HG03432 (cell line): ENCODE measurements at regions not wholly inside any gene's neighbourhood (a gene's known extent, or its start where the extent isn't known, plus 50 kb on each side); places are given as distances from the start of the nearest gene placed in this dataset.
"Not testable (repeated sequence)": the region's sequence is repeated elsewhere in the genome, so short reads cannot be mapped to it uniquely, and the experiment has no call there.

Experiments
- ATAC-seq: cut with Tn5 transposase; IDR thresholded peaks from one replicate; pipeline ENCODE4 v1.9.1; 2021; ENCODE audit warnings: mild to moderate bottlenecking, moderate library complexity; ENCODE audit not compliant: unreplicated experiment

DNA sequence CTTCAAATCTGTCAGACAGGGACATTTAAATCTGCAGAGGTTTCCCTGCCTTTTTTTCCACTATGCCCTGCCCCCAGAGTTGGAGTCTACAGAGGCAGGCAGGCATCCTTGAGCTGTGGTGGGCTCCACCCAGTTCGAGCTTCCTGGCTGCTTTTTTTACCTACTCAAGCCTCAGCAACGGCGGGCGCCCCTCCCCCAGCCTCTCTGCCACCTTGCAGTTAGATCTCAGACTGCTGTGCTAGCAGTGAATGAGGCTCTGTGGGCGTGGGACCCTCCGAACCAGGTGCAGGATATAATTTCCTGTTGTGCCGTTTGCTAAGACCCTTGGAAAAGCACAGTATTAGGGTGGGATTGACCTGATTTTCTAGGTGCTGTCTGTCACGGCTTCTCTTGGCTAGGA, 765.2 kb upstream of the NOVA1 start:
- not testable (repeated sequence) for ATAC-seq

DNA sequence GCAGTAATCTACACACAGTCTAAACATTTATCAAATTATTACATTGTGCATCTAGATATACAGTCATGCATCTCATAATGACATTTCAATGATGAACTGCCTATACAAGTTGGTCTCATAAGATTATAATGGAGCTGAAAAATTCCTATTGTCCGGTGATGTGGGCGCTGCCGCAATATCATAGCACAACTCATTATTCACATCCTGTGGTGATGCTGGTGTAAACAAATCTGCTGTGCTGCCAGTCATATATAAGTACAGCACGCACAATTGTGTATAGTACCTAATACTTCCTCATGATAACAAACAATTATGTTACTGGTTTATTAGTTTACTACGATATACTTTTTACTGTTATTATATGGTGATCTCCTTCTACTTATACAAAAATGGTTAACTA, 768.8 kb upstream of the NOVA1 start:
- no peak for ATAC-seq

DNA sequence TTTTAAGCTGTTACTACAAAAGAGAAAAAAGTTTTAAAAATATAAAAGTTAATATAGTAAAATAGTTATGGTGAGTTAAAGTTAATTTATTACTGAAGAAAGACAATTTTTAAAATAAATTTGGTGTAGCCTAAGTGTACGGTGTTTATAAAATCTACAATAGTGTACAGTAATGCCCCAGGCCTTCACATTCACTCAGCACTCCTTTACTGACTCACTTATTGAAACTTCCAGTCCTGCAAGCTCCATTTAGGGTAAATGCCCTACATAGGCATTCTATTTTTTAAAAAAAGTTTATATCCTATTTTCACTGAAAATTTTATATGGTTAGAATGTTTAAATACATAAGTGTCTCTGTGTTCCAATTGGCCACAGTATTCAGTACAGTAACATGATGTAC, 769.5 kb upstream of the NOVA1 start:
- ATAC-seq, result no peak

DNA sequence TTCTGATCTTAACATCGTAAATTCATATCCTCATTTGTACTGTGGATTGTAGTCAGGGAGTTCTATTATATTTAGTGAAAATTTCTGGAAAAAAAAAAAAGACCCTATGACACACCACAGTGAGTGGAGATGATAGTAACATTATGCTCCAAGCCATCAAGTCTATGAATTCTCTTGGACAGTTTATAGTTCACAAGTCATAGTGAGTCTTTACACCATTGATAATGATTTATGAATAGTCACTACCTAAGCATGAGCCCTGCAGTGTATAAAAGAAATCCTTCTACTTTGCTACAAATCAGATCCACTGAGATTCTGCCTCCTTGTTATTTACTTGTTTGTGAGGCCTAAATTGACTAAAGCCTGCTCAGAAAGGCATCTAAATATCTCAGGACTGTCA, 772.2 kb upstream of the NOVA1 start:
- no peak for ATAC-seq

DNA sequence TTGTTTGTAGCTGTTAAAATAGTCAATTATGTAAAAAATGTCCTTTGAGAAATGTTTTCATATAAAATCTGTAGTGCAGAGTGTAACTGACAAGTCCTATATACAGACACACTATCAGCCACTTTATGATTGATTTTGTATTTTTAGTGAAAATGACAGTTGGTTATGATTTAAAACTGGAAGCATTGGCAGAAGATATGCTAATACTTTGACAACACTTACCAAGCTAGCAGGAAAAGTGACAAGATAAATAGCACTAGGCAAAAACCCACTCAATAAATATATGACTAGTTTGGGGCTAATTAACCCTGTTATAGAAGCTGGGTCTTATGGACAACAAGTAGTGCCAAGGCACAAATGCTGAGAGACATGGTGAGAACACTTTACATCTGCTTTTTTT, 772.9 kb upstream of the NOVA1 start:
- no peak for ATAC-seq

DNA sequence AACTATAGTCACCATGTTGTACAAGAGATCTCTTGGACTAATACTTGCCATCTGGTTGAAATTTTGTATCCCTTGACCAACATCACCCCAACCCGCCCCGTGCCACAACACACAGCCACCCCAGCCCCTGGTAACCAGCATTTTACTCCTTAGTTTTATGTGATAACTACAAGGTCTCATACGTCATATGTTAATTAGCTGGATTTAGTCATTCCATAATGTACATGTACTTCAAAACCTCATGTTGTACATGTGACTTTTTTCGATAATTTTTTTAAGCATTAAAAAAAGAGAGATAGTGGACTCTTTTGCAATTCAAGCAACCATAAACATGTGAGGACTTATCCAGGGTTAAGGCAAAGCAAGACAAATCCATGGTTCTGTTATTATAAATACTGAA, 773.4 kb upstream of the NOVA1 start:
- no peak for ATAC-seq

DNA sequence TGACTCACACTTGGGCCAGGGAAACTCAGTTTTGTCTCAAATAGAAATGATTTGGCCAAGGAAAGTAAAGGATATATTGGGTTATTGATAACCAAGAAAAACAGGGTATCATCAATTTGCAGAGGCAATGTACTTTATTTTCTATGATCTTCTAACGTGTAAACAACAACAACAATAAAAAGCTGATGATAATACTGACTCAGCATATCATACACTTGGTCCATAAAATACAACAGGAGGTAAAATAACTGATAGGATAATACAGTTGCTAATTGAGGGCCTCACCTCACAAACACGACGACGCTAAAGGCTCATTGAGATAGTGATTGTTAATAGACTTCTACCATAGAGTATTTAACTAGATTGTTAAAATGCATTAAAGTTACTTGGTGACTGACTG, 774.0 kb upstream of the NOVA1 start:
- no peak for ATAC-seq

DNA sequence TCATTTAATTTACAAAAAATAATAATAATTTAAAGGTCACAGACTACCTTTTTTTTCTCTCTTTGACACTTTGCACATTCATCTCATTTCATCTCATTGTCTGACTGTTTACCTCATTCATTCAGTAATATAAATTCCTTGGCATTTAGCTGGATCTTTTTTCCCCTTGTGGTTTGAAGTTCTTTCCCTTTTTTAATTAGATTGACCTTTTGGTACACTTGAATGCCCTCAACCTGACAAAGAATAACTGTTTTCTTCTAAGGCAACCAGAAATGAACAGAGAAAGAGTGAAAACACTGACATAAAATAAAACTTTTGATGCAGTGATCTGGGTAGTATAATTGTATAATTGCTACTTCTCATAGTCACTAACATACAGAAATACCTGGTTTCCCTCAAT, 774.9 kb upstream of the NOVA1 start:
- ATAC-seq, result no peak

DNA sequence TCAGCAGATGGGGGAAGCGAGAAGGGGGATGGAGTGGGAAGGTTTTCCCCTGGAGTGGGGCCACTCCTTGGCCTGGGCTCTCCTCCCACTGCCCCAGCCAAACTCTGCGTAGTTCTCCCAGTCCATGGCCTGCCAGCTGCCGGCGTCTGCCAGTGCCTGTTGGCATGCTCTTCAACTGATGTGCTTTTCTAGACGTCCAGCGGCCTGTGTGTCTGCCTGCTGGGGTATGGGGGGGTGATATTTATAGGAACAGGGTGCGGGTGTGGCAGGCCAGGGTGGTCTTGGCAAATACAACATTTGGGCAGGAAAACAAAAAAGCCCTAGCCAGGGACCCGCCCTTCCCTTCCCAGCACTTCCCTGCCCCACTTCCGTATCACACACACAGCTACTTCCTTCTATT, 786.3 kb upstream of the NOVA1 start:
- no peak for ATAC-seq

DNA sequence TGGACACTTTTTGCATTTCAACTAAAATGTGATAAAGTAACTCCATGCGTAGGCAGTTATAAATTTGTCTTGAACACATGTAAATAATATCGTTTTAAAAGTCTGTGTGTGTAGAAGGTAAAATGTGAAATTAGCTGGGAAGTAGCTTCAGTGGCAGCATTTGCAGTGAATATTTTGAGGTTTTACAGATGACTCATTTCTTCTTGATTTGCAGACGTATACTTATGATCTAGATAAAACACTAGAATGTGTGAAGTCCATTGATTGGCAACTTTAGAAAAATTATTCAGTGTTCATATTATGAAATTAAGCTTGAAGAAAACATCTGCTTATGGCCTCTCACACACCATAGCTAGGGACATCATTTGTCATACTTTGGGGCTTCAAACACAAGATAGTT, 788.6 kb upstream of the NOVA1 start:
- ATAC-seq, result no peak

DNA sequence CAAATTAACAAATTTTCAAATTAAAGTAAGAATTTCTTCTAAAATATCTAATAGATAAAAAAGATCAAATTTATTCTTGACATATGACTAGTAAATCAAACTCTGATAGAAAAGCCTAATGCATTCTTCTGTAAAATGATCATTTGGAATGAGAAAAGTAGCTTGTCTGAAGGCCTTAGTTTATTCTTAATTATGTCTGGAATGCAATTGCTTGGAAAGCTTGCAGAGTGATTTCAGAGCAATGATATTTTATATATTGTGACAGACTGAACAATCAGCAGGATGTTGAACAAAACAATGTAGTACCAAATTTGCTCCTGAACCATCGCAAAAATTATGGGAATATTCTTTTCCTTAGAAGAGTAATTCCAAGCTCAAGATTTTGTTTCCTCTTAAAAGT, 789.6 kb upstream of the NOVA1 start:
- ATAC-seq, result no peak

DNA sequence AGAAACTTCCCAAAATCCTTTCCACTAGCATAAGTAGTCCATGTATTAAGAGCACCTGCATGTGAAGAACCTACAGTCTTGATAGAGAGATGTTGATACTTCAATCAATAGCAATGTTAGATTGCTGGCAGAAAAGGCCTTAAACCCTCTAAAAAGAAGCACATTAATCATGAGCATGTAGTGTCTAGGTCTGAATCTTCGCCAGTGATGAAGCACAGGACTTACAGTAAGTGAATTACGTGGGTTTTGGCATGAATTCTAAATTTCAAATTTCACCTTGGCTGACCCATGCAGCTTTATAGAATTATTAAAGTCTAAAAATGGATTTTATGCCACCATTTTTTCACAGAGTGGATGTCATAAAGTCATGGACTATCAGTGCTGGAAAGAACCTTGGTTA, 791.6 kb upstream of the NOVA1 start:
- ATAC-seq, result no peak

DNA sequence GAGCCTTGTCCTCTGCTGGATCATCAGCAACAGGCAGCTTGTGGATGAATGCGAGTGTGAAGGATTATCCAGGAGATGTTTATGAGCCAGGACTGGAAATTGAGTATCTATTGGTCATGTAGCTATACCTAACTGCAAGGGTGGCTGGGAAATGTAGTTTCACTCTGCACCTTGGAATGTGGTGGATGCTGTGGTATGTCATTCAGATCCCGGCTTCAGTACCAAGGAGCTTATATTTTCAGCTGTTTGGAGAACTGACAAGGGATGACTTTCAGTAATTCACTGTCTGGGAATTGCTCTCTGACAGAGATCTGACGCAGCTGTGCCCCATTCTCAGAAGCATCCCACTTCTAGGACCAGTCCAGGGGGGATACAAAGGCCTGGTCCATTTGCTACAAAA, 792.3 kb upstream of the NOVA1 start:
- no peak for ATAC-seq

DNA sequence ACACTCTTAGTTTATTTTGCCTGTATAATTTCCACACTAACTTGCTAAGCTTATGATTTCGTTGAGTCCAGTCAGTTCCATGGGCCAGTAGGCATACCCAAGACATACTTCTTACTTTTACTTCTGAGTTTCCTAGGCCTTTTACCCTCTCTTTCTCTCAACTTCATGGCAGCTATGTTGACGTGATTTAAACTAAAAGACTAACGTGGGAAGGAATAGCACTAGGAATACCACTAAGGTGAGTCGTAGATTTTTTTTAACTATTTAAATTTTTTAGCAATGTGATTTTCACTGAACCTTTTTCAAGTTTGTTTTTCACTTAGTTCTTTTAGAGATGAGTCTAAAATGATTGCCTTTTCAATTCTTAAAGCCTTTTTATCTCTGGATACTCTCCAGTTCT, 793.5 kb upstream of the NOVA1 start:
- ATAC-seq, result no peak

DNA sequence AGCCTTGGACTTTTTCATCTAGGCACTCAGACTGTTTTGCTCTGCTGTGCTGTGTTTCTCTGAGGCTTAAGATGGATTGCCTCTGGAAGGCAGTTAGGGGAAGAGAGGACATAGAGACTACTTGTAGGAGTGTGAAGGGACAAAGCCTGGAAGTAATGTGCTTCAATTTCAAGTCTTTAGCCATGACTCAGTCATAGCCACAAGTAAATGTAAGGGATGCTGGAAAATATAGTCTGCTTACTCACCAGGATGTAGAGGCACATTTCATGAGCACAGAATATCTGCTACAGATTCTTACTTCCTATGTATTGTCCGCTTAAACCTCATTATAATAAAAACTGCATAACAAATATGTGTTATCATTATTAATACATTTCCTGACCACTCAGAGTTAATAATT, 794.3 kb upstream of the NOVA1 start:
- no peak for ATAC-seq

DNA sequence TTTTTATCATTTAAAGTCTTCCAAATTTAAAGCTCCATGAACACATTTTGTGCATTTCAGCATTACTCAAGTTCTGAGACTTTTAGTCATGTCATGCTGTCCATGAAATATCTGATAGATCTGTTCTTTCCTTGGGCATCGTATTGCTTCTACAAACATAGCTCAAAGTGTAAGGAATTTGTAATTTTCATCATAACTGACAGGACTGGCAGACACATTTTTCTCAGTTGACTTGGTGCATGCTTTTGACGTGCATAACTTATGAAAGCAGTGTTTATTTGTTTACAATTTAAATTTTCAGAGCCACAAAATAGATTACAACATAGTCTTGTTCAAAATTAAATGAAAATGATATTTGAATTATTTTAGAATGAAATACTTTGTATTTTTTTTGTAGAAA, 812.1 kb upstream of the NOVA1 start:
- ATAC-seq, result no peak

DNA sequence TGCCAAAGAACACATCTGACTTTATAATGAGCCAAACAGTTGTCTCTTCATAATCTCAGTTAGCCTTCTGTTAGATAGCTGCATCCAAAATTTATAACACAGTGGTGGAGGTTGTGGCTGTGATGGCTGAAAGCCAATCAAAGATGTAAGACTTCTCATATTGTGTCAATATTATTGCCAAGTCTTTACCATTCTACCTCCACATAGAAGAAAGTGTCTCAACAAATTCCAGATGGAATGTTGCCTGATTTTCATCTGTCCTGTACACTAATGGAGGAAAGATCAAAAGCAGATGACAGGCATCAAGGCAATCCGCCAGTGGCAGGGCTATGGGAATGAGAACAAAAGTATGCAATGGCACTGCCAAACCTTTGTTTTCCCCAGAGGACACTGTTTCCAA, 813.1 kb upstream of the NOVA1 start:
- no peak for ATAC-seq

DNA sequence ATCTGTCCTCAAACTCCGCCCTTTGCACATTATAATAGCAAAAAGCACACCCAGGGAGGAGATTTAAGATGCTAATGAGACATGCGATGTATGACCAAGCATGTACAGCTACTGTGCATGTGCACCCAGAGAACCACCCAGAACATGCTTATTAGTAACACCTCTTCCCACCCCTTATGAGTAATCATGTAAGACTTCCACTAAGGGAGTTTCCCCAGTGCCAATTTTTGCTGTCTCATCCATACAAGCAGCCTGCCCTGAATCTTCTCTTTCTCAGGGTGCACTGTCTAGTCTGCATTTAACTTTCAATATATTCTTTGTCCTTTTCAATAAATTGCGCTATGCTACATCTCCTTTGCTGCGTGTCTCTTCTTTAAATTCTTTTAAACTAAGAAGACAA, 830.0 kb upstream of the NOVA1 start:
- no peak for ATAC-seq

DNA sequence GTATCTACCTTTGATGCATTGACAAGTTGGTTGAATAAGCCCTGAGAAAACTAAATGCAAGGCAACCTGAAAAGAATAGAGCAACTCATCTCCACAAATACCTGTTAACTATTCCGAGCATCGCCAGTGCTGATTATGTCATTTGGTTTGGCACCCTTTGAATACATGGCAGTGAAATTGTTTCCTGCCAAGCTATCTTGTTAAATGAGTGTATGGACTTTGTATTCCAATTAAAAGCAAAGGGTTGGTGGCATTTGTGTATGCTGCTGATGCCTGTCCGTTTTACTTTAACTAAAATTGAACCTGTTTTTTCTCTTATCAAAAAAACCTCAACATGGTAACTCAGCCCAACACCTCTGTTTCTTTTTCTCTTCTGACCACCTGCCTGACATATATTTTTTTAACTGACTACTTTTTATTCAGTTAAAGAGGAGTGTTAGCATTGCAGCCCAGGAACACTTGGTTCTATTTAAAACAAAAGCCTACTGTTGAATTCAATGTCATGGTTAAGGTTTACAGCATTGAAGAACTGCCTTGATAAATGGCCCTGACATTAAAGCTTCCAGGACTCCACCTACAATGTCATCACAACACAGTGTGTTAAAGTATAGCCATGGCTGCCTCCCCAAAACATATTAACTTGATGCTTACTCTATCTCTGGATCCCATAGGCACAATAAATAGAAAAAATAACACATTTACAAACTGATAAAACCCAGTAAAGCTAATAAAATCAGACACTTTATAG, 838.3 kb upstream of the NOVA1 start:
- no peak for ATAC-seq

DNA sequence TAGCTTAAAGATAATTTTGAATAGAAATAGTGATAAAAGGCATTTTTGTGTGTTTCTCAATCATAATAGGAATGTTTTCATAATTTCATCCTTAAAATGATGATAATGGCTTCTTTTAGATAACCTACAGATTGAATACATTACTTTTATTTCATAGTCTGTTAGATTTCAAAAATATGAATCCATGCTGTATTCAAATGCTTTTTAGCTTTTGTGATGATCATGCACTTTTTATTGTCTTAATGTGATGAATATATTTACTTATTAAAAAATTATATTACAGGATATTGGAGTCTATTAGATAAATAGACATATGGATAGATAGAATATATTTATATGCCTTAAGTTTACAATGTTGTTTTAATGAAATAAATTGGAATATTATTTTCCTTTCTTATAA, 886.8 kb upstream of the NOVA1 start:
- no peak for ATAC-seq

DNA sequence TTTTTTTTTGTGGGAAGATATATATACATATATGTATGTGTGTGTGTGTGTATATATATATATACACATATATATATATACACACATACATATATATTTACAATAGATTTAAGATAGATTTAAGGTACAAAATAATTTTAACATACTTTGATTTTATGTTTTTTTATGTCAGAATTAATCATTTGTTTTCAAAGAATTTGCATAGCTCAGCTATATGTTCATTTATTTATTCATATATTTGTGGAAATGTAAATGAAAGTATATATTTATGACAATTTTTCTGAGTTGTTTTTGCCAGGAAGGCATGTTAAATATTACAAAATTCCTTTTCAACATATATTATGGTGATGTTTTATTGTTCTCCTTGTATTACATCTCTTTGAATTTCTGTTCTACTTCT, 887.4 kb upstream of the NOVA1 start:
- no peak for ATAC-seq

DNA sequence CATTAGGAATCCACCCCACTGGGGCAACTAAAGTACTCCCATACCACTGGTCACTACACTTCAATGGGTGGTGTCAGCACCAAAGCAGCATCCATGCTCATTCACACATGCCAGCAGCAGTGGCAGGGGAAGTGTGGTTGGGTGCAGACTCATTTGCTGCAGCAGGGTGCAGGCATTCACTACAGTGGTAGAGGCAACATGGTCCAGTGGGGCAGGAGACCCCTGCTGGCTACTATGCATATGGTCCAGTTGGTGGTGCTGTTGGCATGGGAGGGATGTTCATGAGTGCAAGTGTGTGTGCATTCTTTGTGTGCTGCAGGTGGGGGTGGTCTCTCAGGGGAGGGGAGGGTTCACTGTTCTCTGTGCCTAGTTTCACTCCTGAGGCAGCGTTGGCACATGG, 908.4 kb upstream of the NOVA1 start:
- ATAC-seq, result no peak

DNA sequence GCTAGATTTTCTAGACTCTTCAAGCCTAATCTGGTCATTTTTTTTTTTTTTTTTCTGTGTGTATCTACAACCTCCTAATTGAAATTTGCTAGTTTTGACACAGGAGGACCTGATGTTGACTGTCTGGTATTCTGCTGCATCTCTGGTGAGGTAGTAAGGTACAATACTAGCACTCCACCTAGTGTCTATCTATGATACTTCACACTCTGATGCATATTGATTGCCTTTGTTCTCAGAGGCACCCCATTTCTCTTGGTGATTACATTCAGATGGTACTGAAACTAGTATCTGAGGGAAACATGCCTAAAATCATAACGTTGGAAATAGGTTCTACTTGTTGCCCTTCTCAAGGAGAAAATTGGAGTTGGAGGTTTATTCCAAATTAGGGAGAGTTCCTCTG, 930.5 kb upstream of the NOVA1 start:
- no peak for ATAC-seq

DNA sequence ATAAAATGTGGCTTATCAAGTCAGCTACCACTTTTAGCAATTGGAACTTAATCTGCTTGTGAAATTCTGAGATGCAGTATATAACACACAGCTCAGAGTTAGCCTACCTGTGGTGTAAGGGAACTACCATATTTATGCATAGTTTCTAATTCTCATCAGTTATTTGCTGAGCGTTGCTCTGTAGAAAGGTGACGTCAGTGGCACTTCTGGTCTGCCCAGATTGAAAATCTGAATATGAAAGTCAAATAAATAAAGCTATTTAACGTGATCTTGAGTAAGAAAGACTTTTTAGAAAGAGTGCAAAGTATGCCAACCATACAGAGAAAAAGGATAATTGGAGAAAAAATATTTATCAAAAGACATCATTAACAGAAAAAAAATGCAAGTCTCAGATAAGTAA, 938.9 kb upstream of the NOVA1 start:
- no peak for ATAC-seq
